Endodermal cell (in vitro differentiated cells): ENCODE measurements at regions not wholly inside any gene's neighbourhood (a gene's known extent, or its start where the extent isn't known, plus 50 kb on each side); places are given as distances from the start of the nearest gene placed in this dataset.

ENCODE experiments used
- DNase-seq: peaks from one replicate; pipeline ENCODE4 v3.0.0-alpha.2; 2017
- H3K27ac ChIP-seq: 2 replicates; pipeline ENCODE4 v1.5.1; 2013; ENCODE audit warnings: mild to moderate bottlenecking, low read depth, low read length, moderate library complexity
- H3K27me3 ChIP-seq: 2 replicates; pipeline ENCODE4 v1.6.1; 2013; ENCODE audit warnings: mild to moderate bottlenecking, low read length, moderate library complexity; ENCODE audit not compliant: insufficient read depth, control insufficient read depth, poor library complexity, severe bottlenecking
- H3K36me3 ChIP-seq: 2 replicates; pipeline ENCODE4 v1.7.0; 2013; ENCODE audit warnings: mild to moderate bottlenecking, low read length, moderate library complexity; ENCODE audit not compliant: control insufficient read depth, insufficient read depth
- H3K4me1 ChIP-seq: one replicate; pipeline ENCODE4 v1.7.0; 2013; ENCODE audit warnings: low read length; ENCODE audit not compliant: control insufficient read depth, insufficient read depth
- H3K4me3 ChIP-seq: 2 replicates; pipeline ENCODE4 v1.5.1; 2013; ENCODE audit warnings: mild to moderate bottlenecking, low read length, moderate library complexity
- H3K9ac ChIP-seq: 2 replicates; pipeline ENCODE4 v1.6.1; 2013; ENCODE audit warnings: mild to moderate bottlenecking, low read length, moderate library complexity; ENCODE audit not compliant: poor library complexity, severe bottlenecking; ENCODE audit errors: extremely low read depth
- H3K9me3 ChIP-seq: 2 replicates; pipeline ENCODE4 v1.6.1; 2013; ENCODE audit warnings: mild to moderate bottlenecking, low read length, moderate library complexity; ENCODE audit not compliant: control insufficient read depth
- H3K27ac Mint-ChIP-seq: 2 replicates; pipeline ENCODE4 v1.8.0; 2020; ENCODE audit warnings: mixed read lengths
- H3K27me3 Mint-ChIP-seq: 2 replicates; pipeline ENCODE4 v1.8.0; 2021; ENCODE audit warnings: mild to moderate bottlenecking, mixed read lengths; ENCODE audit not compliant: insufficient read depth
- H3K36me3 Mint-ChIP-seq: 2 replicates; pipeline ENCODE4 v1.8.0; 2020; ENCODE audit warnings: low read depth, mixed read lengths
- H3K4me1 Mint-ChIP-seq: 2 replicates; pipeline ENCODE4 v1.8.0; 2020; ENCODE audit warnings: mixed read lengths
- H3K4me3 Mint-ChIP-seq: 2 replicates; pipeline ENCODE4 v1.8.0; 2020; ENCODE audit warnings: mild to moderate bottlenecking, moderate library complexity, mixed read lengths
- H3K9me3 Mint-ChIP-seq: 2 replicates; pipeline ENCODE4 v1.8.0; 2020; ENCODE audit warnings: mild to moderate bottlenecking, mixed read lengths
- CTCF ChIP-seq: fragments of 200-600 bp; sonication (generic); conservative IDR thresholded peaks from 2 replicates; pipeline ENCODE4 v1.5.0; 2021; ENCODE audit warnings: antibody characterized with exemption, mild to moderate bottlenecking
- WGBS, 2 experiments: methylation state at CpG; one replicate each; pipeline versions ENCODE4 v1.1.5 to v1.1.7; 2013; ENCODE audit warnings: missing lambda C conversion rate in 2 of 2, mixed read lengths in 1 of 2; ENCODE audit not compliant: insufficient coverage in 1 of 2, insufficient read length in 1 of 2; 5-methylcytosine and 5-hydroxymethylcytosine counted together

DNA sequence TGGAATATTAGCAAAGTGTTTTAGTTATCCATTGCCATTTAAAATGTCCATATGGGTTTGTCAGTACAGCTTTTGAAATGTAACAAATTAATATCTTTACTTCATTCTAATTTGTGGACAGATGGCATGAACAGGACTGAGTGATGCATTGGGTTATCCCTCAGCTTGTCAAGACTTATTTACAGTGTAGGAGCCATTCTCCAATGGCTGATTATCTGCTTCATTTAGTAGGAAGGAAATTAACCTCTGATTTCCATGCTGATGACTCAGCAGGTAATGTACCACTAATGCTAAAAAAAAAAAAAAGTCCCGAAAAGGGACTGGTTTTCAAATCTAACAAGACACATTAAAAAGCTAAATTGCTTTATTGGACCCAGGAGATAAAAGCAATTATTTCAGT is 1149.0 kb upstream of the USP15 start:
- DNase-seq = no peak
- H3K4me3 ChIP-seq = no peak overlapping the region
- no peak overlapping the region for H3K27ac Mint-ChIP-seq
- H3K36me3 ChIP-seq = no peaks in the 10 kb centered on the region
- peaks cover 3% of the 10 kb centered on the region for H3K4me1 Mint-ChIP-seq
- H3K36me3 Mint-ChIP-seq = no peaks in the 10 kb centered on the region
- H3K9me3 Mint-ChIP-seq = peaks cover 9% of the 10 kb centered on the region
- H3K4me3 Mint-ChIP-seq = no peak overlapping the region
- TF ChIP-seq CTCF = no peak
- no peaks in the 10 kb centered on the region for H3K4me1 ChIP-seq
- peaks cover 34% of the 10 kb centered on the region for H3K9me3 ChIP-seq
- no peaks in the 10 kb centered on the region for H3K27me3 ChIP-seq
- no peaks in the 10 kb centered on the region for H3K27me3 Mint-ChIP-seq
- no peak overlapping the region for H3K9ac ChIP-seq
- no peak overlapping the region for H3K27ac ChIP-seq
- no CpG with 5 or more reads among the region's 1 CpG for WGBS, 2 experiments

- Histone ChIP-seq H3K4me3 (no peak overlapping the region), H3K9me3 (peaks cover 5% of the 10 kb centered on the region), H3K9ac (no peak overlapping the region), H3K27ac (no peak overlapping the region), H3K4me1 (no peaks in the 10 kb centered on the region), H3K27me3 (no peaks in the 10 kb centered on the region), H3K36me3 (no peaks in the 10 kb centered on the region)
- H3K4me1 Mint-ChIP-seq = no peaks in the 10 kb centered on the region
- peaks cover 5% of the 10 kb centered on the region for H3K9me3 Mint-ChIP-seq
- H3K27ac Mint-ChIP-seq = no peak overlapping the region
- H3K4me3 Mint-ChIP-seq = no peak overlapping the region
- no peak for TF ChIP-seq CTCF
- WGBS, 2 experiments = 81 to 93% methylated on average over 2 to 3 of the region's 3 CpGs
- H3K36me3 Mint-ChIP-seq = no peaks in the 10 kb centered on the region
- H3K27me3 Mint-ChIP-seq = no peaks in the 10 kb centered on the region
- no peak for DNase-seq
Observed at GRCh38 chr12:61137677-61138414, 1122.4 kb upstream of the USP15 start.

- H3K4me1 ChIP-seq = no peaks in the 10 kb centered on the region
- Mint-ChIP-seq H3K27ac (no peak overlapping the region), H3K4me1 (no peaks in the 10 kb centered on the region), H3K27me3 (no peaks in the 10 kb centered on the region), H3K4me3 (no peak overlapping the region), H3K9me3 (peaks cover 5% of the 10 kb centered on the region), H3K36me3 (no peaks in the 10 kb centered on the region)
- H3K27me3 ChIP-seq = no peaks in the 10 kb centered on the region
- no peak for DNase-seq
- no peak for TF ChIP-seq CTCF
- H3K9ac ChIP-seq = no peak overlapping the region
- H3K9me3 ChIP-seq = peaks cover 5% of the 10 kb centered on the region
- H3K27ac ChIP-seq = no peak overlapping the region
- no peak overlapping the region for H3K4me3 ChIP-seq
- H3K36me3 ChIP-seq = no peaks in the 10 kb centered on the region
Observed at GRCh38 chr12:61138415-61138759, 1121.8 kb upstream of the USP15 start.
